Thyroid gland (tissue), 4 donors: ENCODE measurements at regions not wholly inside any gene's neighbourhood (a gene's known extent, or its start where the extent isn't known, plus 50 kb on each side); places are given as distances from the start of the nearest gene placed in this dataset.
"Not testable (repeated sequence)": the region's sequence is repeated elsewhere in the genome, so short reads cannot be mapped to it uniquely, and the experiment has no call there.

ENCODE experiments used
- DNase-seq, 2 donors: peaks; one replicate each; pipeline ENCODE4 v3.0.0-alpha.2; 2019
- H3K27ac ChIP-seq, 3 donors: fragments of 200-600 bp; sonication (generic); 1 replicate in 2 of 3; 2 replicates in 1 of 3; pipeline ENCODE4 v1.5.1; 2016 to 2019; ENCODE audit warnings: mild to moderate bottlenecking in 1 of 3, moderate library complexity in 1 of 3
- H3K27me3 ChIP-seq: fragments of 200-600 bp; sonication (generic); one replicate; pipeline ENCODE4 v1.5.1; 2019
- H3K36me3 ChIP-seq, 2 donors: fragments of 200-600 bp; sonication (generic); one replicate each; pipeline ENCODE4 v1.5.1; 2016 to 2019
- H3K4me1 ChIP-seq, 2 donors: fragments of 200-600 bp; sonication (generic); one replicate each; pipeline ENCODE4 v1.5.1; 2017 to 2019
- H3K4me3 ChIP-seq, 3 donors: fragments of 200-600 bp; sonication (generic); replicated peaks in 1 of 3; 1 replicate in 2 of 3; 2 replicates in 1 of 3; pipeline ENCODE4 v1.5.1; 2016; ENCODE audit warnings: mild to moderate bottlenecking in 1 of 3
- H3K9me3 ChIP-seq: fragments of 200-600 bp; sonication (generic); one replicate; pipeline ENCODE4 v1.5.1; 2017
- POLR2A ChIP-seq, 2 donors: fragments of 450-650 bp; IDR thresholded peaks; one replicate each; pipeline ENCODE4 v1.6.1; 2017; ENCODE audit warnings: antibody characterized with exemption in 2 of 2, mild to moderate bottlenecking in 2 of 2, moderate library complexity in 1 of 2
- WGBS, 2 donors: methylation state at CpG; one replicate each; pipeline ENCODE4 v1.1.5; 2017; 5-methylcytosine and 5-hydroxymethylcytosine counted together
- intact Hi-C: fragments of 100-400 bp; cut with DNase I; formaldehyde crosslinking; loops from one replicate; pipeline ENCODE4 v1.15.1; 2023
- TF ChIP-seq, protein P1 (sequence below), 6 experiments: fragments of 200-600 bp in 3 of 6; fragments of 450-650 bp in 3 of 6; sonication (generic) in 3 of 6; IDR thresholded peaks; one replicate each; pipeline ENCODE4 v1.5.1; 2016 to 2019; ENCODE audit warnings: antibody characterized with exemption in 6 of 6, mild to moderate bottlenecking in 2 of 6, inconsistent platforms in 1 of 6, moderate library complexity in 1 of 6

GRCh38 chr13:71290963-71291841 is 575.8 kb downstream of the DACH1 start:
- intact Hi-C loops = no loop called here
- no peaks in the 10 kb centered on the region for H3K27me3 ChIP-seq
- no peaks in the 10 kb centered on the region for H3K9me3 ChIP-seq
- H3K27ac ChIP-seq = no peak overlapping the region
- TF ChIP-seq POLR2A (IDR thresholded peaks at IDR 0.05) = no peak
- TF ChIP-seq, protein P1, sequence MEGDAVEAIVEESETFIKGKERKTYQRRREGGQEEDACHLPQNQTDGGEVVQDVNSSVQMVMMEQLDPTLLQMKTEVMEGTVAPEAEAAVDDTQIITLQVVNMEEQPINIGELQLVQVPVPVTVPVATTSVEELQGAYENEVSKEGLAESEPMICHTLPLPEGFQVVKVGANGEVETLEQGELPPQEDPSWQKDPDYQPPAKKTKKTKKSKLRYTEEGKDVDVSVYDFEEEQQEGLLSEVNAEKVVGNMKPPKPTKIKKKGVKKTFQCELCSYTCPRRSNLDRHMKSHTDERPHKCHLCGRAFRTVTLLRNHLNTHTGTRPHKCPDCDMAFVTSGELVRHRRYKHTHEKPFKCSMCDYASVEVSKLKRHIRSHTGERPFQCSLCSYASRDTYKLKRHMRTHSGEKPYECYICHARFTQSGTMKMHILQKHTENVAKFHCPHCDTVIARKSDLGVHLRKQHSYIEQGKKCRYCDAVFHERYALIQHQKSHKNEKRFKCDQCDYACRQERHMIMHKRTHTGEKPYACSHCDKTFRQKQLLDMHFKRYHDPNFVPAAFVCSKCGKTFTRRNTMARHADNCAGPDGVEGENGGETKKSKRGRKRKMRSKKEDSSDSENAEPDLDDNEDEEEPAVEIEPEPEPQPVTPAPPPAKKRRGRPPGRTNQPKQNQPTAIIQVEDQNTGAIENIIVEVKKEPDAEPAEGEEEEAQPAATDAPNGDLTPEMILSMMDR (IDR thresholded peaks at IDR 0.05) = no peak
- DNase-seq = peak in 1 of 2 donors; percentile 2
- 70 to 75% methylated on average over 10 of the region's 10 CpGs for WGBS, 2 donors
- H3K4me1 ChIP-seq = no peaks in the 10 kb centered on the region
- H3K4me3 ChIP-seq = peak overlapping the region in 2 of 3 donors; percentile 9 to 23
- no peaks in the 10 kb centered on the region for H3K36me3 ChIP-seq

- H3K36me3 ChIP-seq, intact Hi-C loops, H3K4me1 ChIP-seq, H3K4me3 ChIP-seq, H3K27ac ChIP-seq, H3K27me3 ChIP-seq, DNase-seq, H3K9me3 ChIP-seq: not testable (repeated sequence)
- 88 to 94% methylated on average over 3 of the region's 3 CpGs for WGBS, 2 donors
These were observed 577.0 kb downstream of the DACH1 start for GRCh38 chr13:71289980-71290379.

DNA sequence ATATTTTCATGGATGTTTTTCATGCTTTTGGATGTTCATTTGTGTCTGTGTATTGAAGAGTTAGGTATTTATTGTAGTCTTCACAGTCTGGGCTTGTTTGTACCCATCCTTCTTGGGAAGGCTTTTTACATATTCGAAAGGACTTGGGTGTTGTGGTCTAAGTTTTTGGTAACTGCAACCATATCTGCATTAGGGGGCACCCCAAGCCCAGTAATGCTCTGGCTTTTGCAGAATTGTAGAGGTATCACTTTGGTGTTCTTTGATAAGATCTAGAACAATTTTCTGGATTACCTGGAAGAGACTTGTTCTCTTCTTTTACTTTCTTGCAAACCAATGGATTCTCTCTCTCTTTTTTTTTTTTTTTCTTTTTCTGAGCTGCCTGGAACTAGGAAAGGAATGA is 581.3 kb downstream of the DACH1 start:
- 88 to 100% methylated on average over 1 of the region's 1 CpG for WGBS, 2 donors
- intact Hi-C loops = no loop called here
- Histone ChIP-seq H3K27me3 (no peaks in the 10 kb centered on the region), H3K27ac (no peak overlapping the region), H3K36me3 (no peaks in the 10 kb centered on the region), H3K4me3 (no peak overlapping the region), H3K4me1 (no peaks in the 10 kb centered on the region), H3K9me3 (no peaks in the 10 kb centered on the region)
- TF ChIP-seq, protein P1 (IDR thresholded peaks at IDR 0.05) = no peak
- no peak for TF ChIP-seq POLR2A (IDR thresholded peaks at IDR 0.05)
- DNase-seq = no peak

GRCh38 chr13:71278512-71278911 is 588.5 kb downstream of the DACH1 start:
- H3K36me3 ChIP-seq = no peaks in the 10 kb centered on the region
- H3K9me3 ChIP-seq = no peaks in the 10 kb centered on the region
- H3K4me1 ChIP-seq = no peaks in the 10 kb centered on the region
- H3K27ac ChIP-seq = no peak overlapping the region
- no peak for DNase-seq
- H3K4me3 ChIP-seq = no peak overlapping the region
- intact Hi-C loops = no loop called here
- H3K27me3 ChIP-seq = no peaks in the 10 kb centered on the region
- 32 to 37% methylated on average over 2 of the region's 2 CpGs for WGBS, 2 donors
- TF ChIP-seq POLR2A (IDR thresholded peaks at IDR 0.05) = no peak
- TF ChIP-seq, protein P1 (IDR thresholded peaks at IDR 0.05) = no peak

DNA sequence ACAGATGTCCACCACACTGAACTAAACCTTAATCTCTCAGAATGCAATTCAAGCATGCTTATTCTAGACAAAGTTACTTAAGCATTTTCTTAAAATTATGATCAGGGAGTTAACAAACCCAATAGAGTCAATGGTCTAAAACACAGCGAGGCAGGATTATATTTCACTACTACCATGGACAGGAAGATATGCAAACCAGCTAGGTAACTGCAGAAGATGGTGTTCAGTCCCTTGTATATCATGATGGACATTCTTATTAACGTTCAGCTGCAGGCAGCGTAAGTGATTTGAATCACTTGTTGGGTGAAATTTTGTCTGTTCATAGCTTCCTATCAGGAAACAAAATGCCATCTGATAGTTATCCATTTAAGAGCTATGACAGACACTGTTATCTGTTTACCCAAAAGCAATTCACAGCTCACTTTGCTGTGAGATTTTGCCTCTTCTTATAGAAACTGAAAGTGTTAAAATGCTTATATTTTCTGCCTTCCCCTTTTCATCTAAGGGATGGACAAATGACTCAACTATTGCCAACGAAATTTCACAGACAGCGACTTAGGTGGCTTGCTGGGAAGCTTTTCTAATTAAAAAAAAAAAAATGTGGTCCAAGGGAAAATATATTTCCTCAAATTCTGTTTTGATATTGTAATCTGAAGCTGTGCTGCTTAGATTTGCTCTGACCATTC is 591.9 kb downstream of the DACH1 start:
- Histone ChIP-seq H3K4me1 (no peaks in the 10 kb centered on the region), H3K4me3 (no peak overlapping the region), H3K27me3 (no peaks in the 10 kb centered on the region), H3K9me3 (no peaks in the 10 kb centered on the region), H3K27ac (no peak overlapping the region), H3K36me3 (no peaks in the 10 kb centered on the region)
- 81 to 85% methylated on average over 5 of the region's 5 CpGs for WGBS, 2 donors
- DNase-seq = no peak
- intact Hi-C loops = no loop called here
- TF ChIP-seq POLR2A (IDR thresholded peaks at IDR 0.05) = no peak
- TF ChIP-seq, protein P1 (IDR thresholded peaks at IDR 0.05) = no peak
